SKM-1 (cell line): ENCODE measurements at regions not wholly inside any gene's neighbourhood (a gene's known extent, or its start where the extent isn't known, plus 50 kb on each side); places are given as distances from the start of the nearest gene placed in this dataset.
A peak's percentile ranks its signal among the peaks of the same experiment; 100 is the strongest.
"Not testable (repeated sequence)": the region's sequence is repeated elsewhere in the genome, so short reads cannot be mapped to it uniquely, and the experiment has no call there.

ENCODE experiments used
- DNase-seq: peaks from one replicate; lab custom pipeline; 2025; ENCODE audit not compliant: unreplicated experiment; lab: John Stamatoyannopoulos, UW

GRCh38 chr1:234961456-234962339 lies 166.9 kb downstream of the TOMM20 start:
- no peak for DNase-seq

- no peak for DNase-seq
Measured at GRCh38 chr1:234960722-234961455, 167.7 kb downstream of the TOMM20 start.

GRCh38 chr1:234958706-234959657 lies 169.7 kb downstream of the TOMM20 start:
- no peak for DNase-seq

- DNase-seq, result no peak
Measured at GRCh38 chr1:234958066-234958705, 170.5 kb downstream of the TOMM20 start.

- peak; percentile 70 for DNase-seq
Measured at GRCh38 chr1:234957330-234958065, 171.1 kb downstream of the TOMM20 start.

- DNase-seq, result no peak
Measured at GRCh38 chr1:234956821-234957329, 171.8 kb downstream of the TOMM20 start.

GRCh38 chr1:234955107-234955731 lies 173.4 kb downstream of the TOMM20 start:
- DNase-seq, result peak; percentile 95

- DNase-seq, result no peak
Measured at GRCh38 chr1:234954613-234955012, 174.0 kb downstream of the TOMM20 start.

- no peak for DNase-seq
Measured at GRCh38 chr1:234953655-234954405, 174.8 kb downstream of the TOMM20 start.

- no peak for DNase-seq
Measured at GRCh38 chr1:234950598-234950997, 178.0 kb downstream of the TOMM20 start.

GRCh38 chr1:234949528-234949927 lies 179.1 kb downstream of the TOMM20 start:
- DNase-seq, result not testable (repeated sequence)

GRCh38 chr1:234944439-234945344 lies 183.9 kb downstream of the TOMM20 start:
- DNase-seq, result peak; percentile 86

- no peak for DNase-seq
Measured at GRCh38 chr1:234943836-234944402, 184.7 kb downstream of the TOMM20 start.

GRCh38 chr1:234942879-234943506 lies 185.6 kb downstream of the TOMM20 start:
- DNase-seq, result no peak

GRCh38 chr1:234942012-234942332 lies 186.7 kb downstream of the TOMM20 start:
- no peak for DNase-seq

GRCh38 chr1:234941321-234942011 lies 187.2 kb downstream of the TOMM20 start:
- DNase-seq, result no peak
